ENCODE measurements at regions not wholly inside any gene's neighbourhood (a gene's known extent, or its start where the extent isn't known, plus 50 kb on each side); places are given as distances from the start of the nearest gene placed in this dataset.

GRCh38 chr10:129030996-129031843 lies 435.8 kb upstream of the MGMT start:
- Mint-ChIP-seq H3K36me3 (ENCODE audit: low read depth) (no peaks in the 10 kb centered on the region), H3K4me3 (peak overlapping the region; percentile 19), H3K4me1 (peaks cover 16% of the 10 kb centered on the region), H3K27me3 (peaks cover 34% of the 10 kb centered on the region), H3K27ac (no peak overlapping the region)
- peak in 2 of 3 donors; percentile 29 to 32 for DNase-seq
- peak; percentile 63 for ATAC-seq
- no peaks in the 10 kb centered on the region for H3K9me3 ChIP-seq (ENCODE audit: control insufficient read depth, low read length, poor library complexity, severe bottlenecking)

GRCh38 chr10:129031844-129032150 lies 435.2 kb upstream of the MGMT start:
- no peaks in the 10 kb centered on the region for H3K36me3 Mint-ChIP-seq (ENCODE audit: low read depth)
- no peak for ATAC-seq
- H3K4me3 Mint-ChIP-seq = peak overlapping the region; percentile 19
- peaks cover 19% of the 10 kb centered on the region for H3K4me1 Mint-ChIP-seq
- DNase-seq = no peak
- H3K27me3 Mint-ChIP-seq = peaks cover 35% of the 10 kb centered on the region
- H3K27ac Mint-ChIP-seq = no peak overlapping the region
- H3K9me3 ChIP-seq (ENCODE audit: control insufficient read depth, low read length, poor library complexity, severe bottlenecking) = no peaks in the 10 kb centered on the region

- Mint-ChIP-seq H3K4me1 (peaks cover 24% of the 10 kb centered on the region), H3K4me3 (no peak overlapping the region), H3K36me3 (ENCODE audit: low read depth) (no peaks in the 10 kb centered on the region), H3K27me3 (peaks cover 35% of the 10 kb centered on the region), H3K27ac (no peak overlapping the region)
- no peaks in the 10 kb centered on the region for H3K9me3 ChIP-seq (ENCODE audit: control insufficient read depth, low read length, poor library complexity, severe bottlenecking)
- DNase-seq (no peak), ATAC-seq (no peak)
Observed at GRCh38 chr10:129032372-129033313, 434.4 kb upstream of the MGMT start.

- DNase-seq (no peak), ATAC-seq (no peak)
- Mint-ChIP-seq H3K4me1 (peaks cover 24% of the 10 kb centered on the region), H3K36me3 (ENCODE audit: low read depth) (no peaks in the 10 kb centered on the region), H3K4me3 (no peak overlapping the region), H3K27me3 (peaks cover 41% of the 10 kb centered on the region), H3K27ac (no peak overlapping the region)
- H3K9me3 ChIP-seq (ENCODE audit: control insufficient read depth, low read length, poor library complexity, severe bottlenecking) = no peaks in the 10 kb centered on the region
Observed at GRCh38 chr10:129033340-129033739, 433.7 kb upstream of the MGMT start.

GRCh38 chr10:129033790-129034272 lies 433.2 kb upstream of the MGMT start:
- peaks cover 46% of the 10 kb centered on the region for H3K27me3 Mint-ChIP-seq
- no peaks in the 10 kb centered on the region for H3K36me3 Mint-ChIP-seq (ENCODE audit: low read depth)
- H3K4me3 Mint-ChIP-seq = no peak overlapping the region
- H3K4me1 Mint-ChIP-seq = peaks cover 24% of the 10 kb centered on the region
- peak overlapping the region; percentile 19 for H3K27ac Mint-ChIP-seq
- DNase-seq (no peak), ATAC-seq (no peak)
- H3K9me3 ChIP-seq (ENCODE audit: control insufficient read depth, low read length, poor library complexity, severe bottlenecking) = no peaks in the 10 kb centered on the region

- H3K36me3 Mint-ChIP-seq (ENCODE audit: low read depth) = no peaks in the 10 kb centered on the region
- peaks cover 24% of the 10 kb centered on the region for H3K4me1 Mint-ChIP-seq
- DNase-seq (peak in 2 of 3 donors; percentile 12 to 16), ATAC-seq (peak; percentile 73)
- no peaks in the 10 kb centered on the region for H3K9me3 ChIP-seq (ENCODE audit: control insufficient read depth, low read length, poor library complexity, severe bottlenecking)
- peak overlapping the region; percentile 6 for H3K27ac Mint-ChIP-seq
- peak overlapping the region; percentile 72 for H3K4me3 Mint-ChIP-seq
- peaks cover 53% of the 10 kb centered on the region for H3K27me3 Mint-ChIP-seq
Observed at GRCh38 chr10:129035052-129035827, 431.8 kb upstream of the MGMT start.

GRCh38 chr10:129038522-129038921 lies 428.5 kb upstream of the MGMT start:
- H3K27me3 Mint-ChIP-seq = peaks cover 54% of the 10 kb centered on the region
- no peak overlapping the region for H3K4me3 Mint-ChIP-seq
- no peaks in the 10 kb centered on the region for H3K36me3 Mint-ChIP-seq (ENCODE audit: low read depth)
- no peaks in the 10 kb centered on the region for H3K9me3 ChIP-seq (ENCODE audit: control insufficient read depth, low read length, poor library complexity, severe bottlenecking)
- peaks cover 25% of the 10 kb centered on the region for H3K4me1 Mint-ChIP-seq
- DNase-seq (no peak), ATAC-seq (no peak)
- no peak overlapping the region for H3K27ac Mint-ChIP-seq

- H3K9me3 ChIP-seq (ENCODE audit: control insufficient read depth, low read length, poor library complexity, severe bottlenecking) = no peaks in the 10 kb centered on the region
- Mint-ChIP-seq H3K27ac (no peak overlapping the region), H3K4me1 (peaks cover 25% of the 10 kb centered on the region), H3K27me3 (peaks cover 47% of the 10 kb centered on the region), H3K4me3 (no peak overlapping the region), H3K36me3 (ENCODE audit: low read depth) (no peaks in the 10 kb centered on the region)
- ATAC-seq (no peak), DNase-seq (no peak)
Observed at GRCh38 chr10:129039406-129040370, 427.4 kb upstream of the MGMT start.

GRCh38 chr10:129040377-129040776 lies 426.7 kb upstream of the MGMT start:
- DNase-seq = no peak
- no peaks in the 10 kb centered on the region for H3K9me3 ChIP-seq (ENCODE audit: control insufficient read depth, low read length, poor library complexity, severe bottlenecking)
- no peak overlapping the region for H3K27ac Mint-ChIP-seq
- peaks cover 46% of the 10 kb centered on the region for H3K27me3 Mint-ChIP-seq
- ATAC-seq = no peak
- no peak overlapping the region for H3K4me3 Mint-ChIP-seq
- no peaks in the 10 kb centered on the region for H3K36me3 Mint-ChIP-seq (ENCODE audit: low read depth)
- peaks cover 23% of the 10 kb centered on the region for H3K4me1 Mint-ChIP-seq

- H3K36me3 Mint-ChIP-seq (ENCODE audit: low read depth) = no peaks in the 10 kb centered on the region
- H3K4me3 Mint-ChIP-seq = no peak overlapping the region
- DNase-seq = no peak
- H3K9me3 ChIP-seq (ENCODE audit: control insufficient read depth, low read length, poor library complexity, severe bottlenecking) = no peaks in the 10 kb centered on the region
- no peak overlapping the region for H3K27ac Mint-ChIP-seq
- peaks cover 12% of the 10 kb centered on the region for H3K4me1 Mint-ChIP-seq
- ATAC-seq = no peak
- peaks cover 36% of the 10 kb centered on the region for H3K27me3 Mint-ChIP-seq
Observed at GRCh38 chr10:129041916-129042315, 425.1 kb upstream of the MGMT start.

GRCh38 chr10:129042776-129043595 lies 424.1 kb upstream of the MGMT start:
- H3K27me3 Mint-ChIP-seq = peaks cover 34% of the 10 kb centered on the region
- H3K27ac Mint-ChIP-seq = no peak overlapping the region
- no peak overlapping the region for H3K4me3 Mint-ChIP-seq
- DNase-seq (no peak), ATAC-seq (no peak)
- no peaks in the 10 kb centered on the region for H3K9me3 ChIP-seq (ENCODE audit: control insufficient read depth, low read length, poor library complexity, severe bottlenecking)
- H3K4me1 Mint-ChIP-seq = peaks cover 8% of the 10 kb centered on the region
- no peaks in the 10 kb centered on the region for H3K36me3 Mint-ChIP-seq (ENCODE audit: low read depth)

Data from T-helper 17 cell (primary cell).